ENCODE measurements at regions not wholly inside any gene's neighbourhood (a gene's known extent, or its start where the extent isn't known, plus 50 kb on each side); places are given as distances from the start of the nearest gene placed in this dataset.

DNA sequence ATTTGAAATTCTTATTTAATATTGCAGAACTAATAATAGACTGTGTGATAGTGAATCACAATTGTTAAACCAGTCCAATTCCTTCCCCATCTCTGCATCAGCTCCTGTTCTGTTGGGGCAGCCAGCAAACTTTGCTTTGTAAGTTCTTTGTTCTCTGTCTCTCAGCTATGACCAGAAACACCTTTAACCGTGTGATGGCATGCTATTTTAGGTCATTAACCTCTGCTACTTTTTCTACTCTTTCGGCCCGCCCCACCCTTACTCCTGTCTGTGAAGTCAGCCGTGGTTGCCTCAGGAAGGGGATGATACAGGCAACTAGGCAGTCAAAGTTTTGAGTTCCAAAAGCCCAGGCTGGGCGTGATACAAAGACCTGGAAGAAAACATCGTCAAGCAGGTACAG, 51.3 kb upstream of the EGFL6 start:
- H3K27ac ChIP-seq, result no peak overlapping the region
- TF ChIP-seq, protein P1, sequence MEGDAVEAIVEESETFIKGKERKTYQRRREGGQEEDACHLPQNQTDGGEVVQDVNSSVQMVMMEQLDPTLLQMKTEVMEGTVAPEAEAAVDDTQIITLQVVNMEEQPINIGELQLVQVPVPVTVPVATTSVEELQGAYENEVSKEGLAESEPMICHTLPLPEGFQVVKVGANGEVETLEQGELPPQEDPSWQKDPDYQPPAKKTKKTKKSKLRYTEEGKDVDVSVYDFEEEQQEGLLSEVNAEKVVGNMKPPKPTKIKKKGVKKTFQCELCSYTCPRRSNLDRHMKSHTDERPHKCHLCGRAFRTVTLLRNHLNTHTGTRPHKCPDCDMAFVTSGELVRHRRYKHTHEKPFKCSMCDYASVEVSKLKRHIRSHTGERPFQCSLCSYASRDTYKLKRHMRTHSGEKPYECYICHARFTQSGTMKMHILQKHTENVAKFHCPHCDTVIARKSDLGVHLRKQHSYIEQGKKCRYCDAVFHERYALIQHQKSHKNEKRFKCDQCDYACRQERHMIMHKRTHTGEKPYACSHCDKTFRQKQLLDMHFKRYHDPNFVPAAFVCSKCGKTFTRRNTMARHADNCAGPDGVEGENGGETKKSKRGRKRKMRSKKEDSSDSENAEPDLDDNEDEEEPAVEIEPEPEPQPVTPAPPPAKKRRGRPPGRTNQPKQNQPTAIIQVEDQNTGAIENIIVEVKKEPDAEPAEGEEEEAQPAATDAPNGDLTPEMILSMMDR (IDR thresholded peaks at IDR 0.05), result no peak
- TF ChIP-seq ZFX (IDR thresholded peaks at IDR 0.05; ENCODE audit: borderline replicate concordance), result no peak

DNA sequence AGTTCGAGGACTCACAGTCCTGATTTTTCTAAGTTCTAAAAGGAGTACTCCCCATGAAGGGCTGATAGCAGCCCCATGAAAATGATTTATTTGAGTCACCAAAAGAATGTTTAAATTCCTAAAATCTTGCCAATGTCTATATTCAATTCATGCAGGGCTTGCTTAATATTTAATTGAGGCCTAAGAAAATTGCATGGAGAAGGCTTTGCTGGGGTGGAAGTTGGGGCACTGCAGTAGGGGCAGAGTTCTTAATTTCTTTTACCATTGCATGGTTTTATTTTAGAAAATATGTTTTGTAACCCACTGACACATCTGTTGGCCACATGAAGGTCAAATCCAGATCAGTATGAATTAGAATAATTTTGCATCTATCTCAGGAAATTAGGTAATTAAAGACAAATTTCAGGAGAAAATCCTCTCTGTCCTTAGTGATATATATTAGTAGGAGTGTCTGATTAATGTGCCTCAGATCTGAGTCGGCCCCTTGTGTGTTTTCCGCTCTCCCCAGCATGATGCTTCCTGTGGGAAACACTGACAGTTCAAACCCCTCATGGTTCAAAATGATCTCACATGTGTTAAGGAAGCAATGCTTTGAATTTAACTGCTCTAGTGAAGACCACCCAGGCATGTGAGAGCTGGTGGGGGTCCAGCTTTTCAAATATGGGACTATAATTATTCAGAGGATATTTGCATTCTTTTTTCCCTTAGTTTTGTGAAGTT, 54.0 kb upstream of the EGFL6 start:
- no peak overlapping the region for H3K27ac ChIP-seq
- TF ChIP-seq ZFX (IDR thresholded peaks at IDR 0.05; ENCODE audit: borderline replicate concordance), result no peak
- TF ChIP-seq, protein P1 (IDR thresholded peaks at IDR 0.05), result no peak

DNA sequence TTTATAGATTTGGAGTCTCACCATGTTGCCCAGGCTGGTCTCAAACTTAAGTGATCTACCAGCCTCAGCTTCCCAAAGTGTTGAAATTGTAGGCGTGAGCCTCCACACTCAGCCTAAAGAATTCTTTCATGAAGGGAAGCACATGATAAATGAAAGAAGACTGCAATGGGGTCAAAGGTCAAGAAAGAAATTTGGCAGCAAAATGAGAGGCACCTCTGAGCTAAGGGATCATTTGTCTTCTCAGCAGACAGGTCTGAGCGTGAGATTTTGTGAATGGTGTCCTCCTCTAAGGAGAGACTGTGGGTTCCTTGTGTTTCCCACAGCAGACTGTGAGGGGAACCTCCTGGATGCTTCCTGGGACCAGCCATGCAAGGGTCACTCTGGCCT, 57.5 kb upstream of the EGFL6 start:
- no peak for TF ChIP-seq ZFX (IDR thresholded peaks at IDR 0.05; ENCODE audit: borderline replicate concordance)
- TF ChIP-seq, protein P1 (IDR thresholded peaks at IDR 0.05), result no peak
- H3K27ac ChIP-seq, result no peak overlapping the region

DNA sequence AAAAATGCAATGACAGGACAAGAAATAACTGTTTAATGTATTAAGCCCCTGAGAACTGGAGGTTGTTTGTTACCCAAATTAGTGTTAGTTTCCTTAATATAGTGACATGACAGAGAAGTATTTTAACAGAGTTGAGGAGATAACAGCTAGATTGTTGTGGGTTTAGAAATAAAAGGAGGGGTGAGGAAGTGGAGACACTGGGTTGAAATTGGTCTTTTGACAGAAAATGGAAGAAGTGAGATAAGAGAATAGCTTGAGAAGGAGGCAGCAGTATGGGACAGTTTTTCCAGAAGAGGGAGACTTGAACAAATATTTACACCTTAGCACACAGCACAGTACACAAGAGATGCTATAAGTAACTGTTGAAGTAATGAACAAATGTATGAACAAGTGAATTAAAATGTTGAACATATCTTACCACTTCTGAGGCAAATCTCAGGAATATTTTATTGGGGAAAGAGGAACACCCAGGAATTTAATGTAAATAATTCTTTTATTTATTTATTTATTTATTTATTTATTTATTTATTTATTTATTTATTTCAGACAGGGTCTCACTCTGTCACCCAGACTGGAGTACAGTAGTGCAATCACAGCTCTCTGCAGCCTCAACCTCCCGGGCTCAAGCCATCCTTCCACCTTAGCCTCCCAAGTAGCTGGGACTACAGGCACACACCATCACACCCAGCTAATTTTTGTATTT, 58.0 kb upstream of the EGFL6 start:
- TF ChIP-seq ZFX (IDR thresholded peaks at IDR 0.05; ENCODE audit: borderline replicate concordance), result no peak
- TF ChIP-seq, protein P1 (IDR thresholded peaks at IDR 0.05), result no peak
- H3K27ac ChIP-seq, result no peak overlapping the region

DNA sequence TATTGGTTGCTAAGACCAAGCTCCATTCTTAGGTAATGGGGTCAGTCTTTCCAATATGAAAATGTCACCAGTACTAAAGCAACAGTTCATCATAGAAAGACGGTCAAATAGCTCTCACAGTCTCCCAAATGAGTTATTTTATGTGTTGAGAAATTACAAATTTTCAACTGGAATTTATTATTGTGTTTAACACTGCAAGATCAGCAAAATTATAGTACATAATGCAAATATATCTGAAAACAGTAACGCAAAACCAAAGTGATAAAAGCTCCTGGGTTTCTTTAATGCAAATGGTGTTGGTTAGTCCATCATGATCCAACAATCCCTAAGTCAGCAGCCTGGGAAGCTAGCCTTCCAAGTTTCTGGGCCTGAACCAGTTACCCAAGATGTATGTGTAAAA, 61.5 kb upstream of the EGFL6 start:
- no peak for TF ChIP-seq ZFX (IDR thresholded peaks at IDR 0.05; ENCODE audit: borderline replicate concordance)
- TF ChIP-seq, protein P1 (IDR thresholded peaks at IDR 0.05), result no peak
- no peak overlapping the region for H3K27ac ChIP-seq

DNA sequence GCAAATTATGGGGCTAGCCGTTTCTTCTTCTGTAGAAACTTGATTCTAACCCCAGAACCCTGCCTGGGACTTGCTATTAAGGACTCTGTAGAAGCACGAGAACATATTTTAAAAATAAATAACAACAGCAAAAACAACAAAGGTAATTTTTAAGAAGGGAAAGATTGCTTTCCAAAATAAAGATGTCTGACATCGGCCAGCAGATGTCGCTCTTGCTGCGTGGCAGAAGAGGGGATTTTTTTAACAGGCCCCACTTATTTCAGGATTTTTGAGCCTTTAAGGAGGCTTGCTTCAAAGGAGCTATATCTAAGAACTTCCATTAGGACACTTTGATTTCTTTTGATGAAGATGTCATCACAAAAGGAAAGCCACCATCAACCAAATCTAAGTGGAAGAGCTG, 62.8 kb upstream of the EGFL6 start:
- TF ChIP-seq ZFX (IDR thresholded peaks at IDR 0.05; ENCODE audit: borderline replicate concordance), result no peak
- TF ChIP-seq, protein P1 (IDR thresholded peaks at IDR 0.05), result peak; percentile 71
- H3K27ac ChIP-seq, result no peak overlapping the region

DNA sequence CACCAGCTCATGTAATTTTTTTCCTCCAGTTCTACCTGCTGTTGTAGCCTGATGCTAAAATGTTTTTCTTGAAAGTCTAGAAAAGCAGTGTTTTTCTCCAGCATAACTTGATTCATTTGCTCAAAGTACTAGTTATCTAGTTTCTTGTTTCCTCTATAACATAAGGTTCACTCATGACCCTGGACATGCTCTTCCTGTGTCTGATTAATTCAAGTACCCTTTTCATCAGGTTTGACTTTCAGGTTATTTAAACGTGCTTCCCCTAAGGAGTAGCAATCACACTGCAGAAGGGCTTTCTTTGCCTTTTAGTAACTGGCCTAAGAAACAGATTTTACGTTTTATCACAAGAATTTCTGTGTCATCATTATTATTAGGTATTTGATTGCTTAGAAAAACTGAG, 66.8 kb upstream of the EGFL6 start:
- TF ChIP-seq, protein P1 (IDR thresholded peaks at IDR 0.05), result no peak
- TF ChIP-seq ZFX (IDR thresholded peaks at IDR 0.05; ENCODE audit: borderline replicate concordance), result no peak
- no peak overlapping the region for H3K27ac ChIP-seq
